CD8-positive, alpha-beta memory T cell (primary cell): ENCODE measurements at regions not wholly inside any gene's neighbourhood (a gene's known extent, or its start where the extent isn't known, plus 50 kb on each side); places are given as distances from the start of the nearest gene placed in this dataset.
"Not testable (repeated sequence)": the region's sequence is repeated elsewhere in the genome, so short reads cannot be mapped to it uniquely, and the experiment has no call there.

Experiments used
- CTCF ChIA-PET: fragments of 350-600 bp; sonication (Branson Sonifier 250); formaldehyde crosslinking; loops from one replicate; lab custom pipeline; 2021; ENCODE audit warnings: antibody characterized with exemption; lab: Charles Lee
- POLR2A ChIA-PET: fragments of 350-600 bp; sonication (Branson Sonifier 250); formaldehyde crosslinking; loops from one replicate; lab custom pipeline; 2021; ENCODE audit warnings: antibody characterized with exemption; lab: Charles Lee
- DNase-seq, 5 donors: peaks; one replicate each; pipeline versions ENCODE4 v3.0.0 to v3.0.0-alpha.2; 2020 to 2022; ENCODE audit warnings: mixed read lengths in 1 of 5
- H3K27ac ChIP-seq: one replicate; pipeline ENCODE4 v1.7.0; 2013; ENCODE audit warnings: low read depth, mild to moderate bottlenecking, low read length, moderate library complexity
- H3K27me3 ChIP-seq: 2 replicates; pipeline ENCODE4 v1.7.0; 2013; ENCODE audit warnings: low read length, mild to moderate bottlenecking; ENCODE audit not compliant: insufficient read depth, poor library complexity, severe bottlenecking
- H3K36me3 ChIP-seq: 2 replicates; pipeline ENCODE4 v1.7.0; 2013; ENCODE audit warnings: mild to moderate bottlenecking, low read length, moderate library complexity; ENCODE audit not compliant: insufficient read depth
- H3K4me1 ChIP-seq: 2 replicates; pipeline ENCODE4 v1.7.0; 2013; ENCODE audit warnings: mild to moderate bottlenecking, low read length, moderate library complexity; ENCODE audit not compliant: insufficient read depth
- H3K4me3 ChIP-seq: 2 replicates; pipeline ENCODE4 v1.7.0; 2013; ENCODE audit warnings: mild to moderate bottlenecking, low read length
- H3K9me3 ChIP-seq: 2 replicates; pipeline ENCODE4 v1.7.0; 2013; ENCODE audit warnings: mild to moderate bottlenecking, low read length
- H3K27ac Mint-ChIP-seq, 8 donors: one replicate each; pipeline ENCODE4 v1.8.0; 2020 to 2021; ENCODE audit warnings: mixed read lengths in 8 of 8, mild to moderate bottlenecking in 6 of 8, inconsistent platforms in 3 of 8, moderate library complexity in 3 of 8
- H3K27me3 Mint-ChIP-seq, 2 donors: one replicate each; pipeline ENCODE4 v1.8.0; 2020 to 2021; ENCODE audit warnings: mixed read lengths in 2 of 2, mild to moderate bottlenecking in 1 of 2, moderate library complexity in 1 of 2
- H3K36me3 Mint-ChIP-seq, 3 donors: one replicate each; pipeline ENCODE4 v1.8.0; 2020 to 2021; ENCODE audit warnings: mixed read lengths in 3 of 3, inconsistent platforms in 1 of 3, mild to moderate bottlenecking in 1 of 3
- H3K4me1 Mint-ChIP-seq, 3 donors: one replicate each; pipeline ENCODE4 v1.8.0; 2020 to 2021; ENCODE audit warnings: mixed read lengths in 3 of 3, inconsistent platforms in 1 of 3, mild to moderate bottlenecking in 1 of 3
- H3K4me3 Mint-ChIP-seq, 7 donors: one replicate each; pipeline ENCODE4 v1.8.0; 2020 to 2021; ENCODE audit warnings: mixed read lengths in 7 of 7, mild to moderate bottlenecking in 6 of 7, moderate library complexity in 4 of 7, inconsistent platforms in 2 of 7
- H3K9me3 Mint-ChIP-seq, 5 donors: one replicate each; pipeline ENCODE4 v1.8.0; 2020 to 2022; ENCODE audit warnings: mixed read lengths in 5 of 5, mild to moderate bottlenecking in 3 of 5, moderate library complexity in 2 of 5, inconsistent platforms in 1 of 5

- no peak overlapping the region for H3K4me3 Mint-ChIP-seq
- Histone ChIP-seq H3K36me3 (no peaks in the 10 kb centered on the region), H3K27ac (no peak overlapping the region), H3K4me1 (no peaks in the 10 kb centered on the region), H3K27me3 (no peaks in the 10 kb centered on the region), H3K9me3 (no peaks in the 10 kb centered on the region), H3K4me3 (no peak overlapping the region)
- peak overlapping the region in 1 of 8 donors; percentile 77 for H3K27ac Mint-ChIP-seq
- H3K4me1 Mint-ChIP-seq, result peaks cover 0 to 5% (median 2%) of the 10 kb centered on the region in 3 donors
- H3K9me3 Mint-ChIP-seq, result peaks cover 0 to 6% (median 2%) of the 10 kb centered on the region in 5 donors
- H3K27me3 Mint-ChIP-seq, result peaks cover 8 to 35% of the 10 kb centered on the region in 2 donors
- no peaks in the 10 kb centered on the region for H3K36me3 Mint-ChIP-seq
- DNase-seq, result no peak
- CTCF ChIA-PET, result no interaction called here
- POLR2A ChIA-PET, result no interaction called here
Observed at GRCh38 chr3:110971010-110971601, 100.5 kb upstream of the NECTIN3 start.

- peaks cover 6 to 25% of the 10 kb centered on the region in 2 donors for H3K27me3 Mint-ChIP-seq
- POLR2A ChIA-PET, result no interaction called here
- Histone ChIP-seq H3K4me1 (no peaks in the 10 kb centered on the region), H3K9me3 (no peaks in the 10 kb centered on the region), H3K27me3 (no peaks in the 10 kb centered on the region), H3K27ac (no peak overlapping the region), H3K36me3 (no peaks in the 10 kb centered on the region), H3K4me3 (no peak overlapping the region)
- H3K9me3 Mint-ChIP-seq, result peaks cover 0 to 6% (median 0%) of the 10 kb centered on the region in 5 donors
- CTCF ChIA-PET, result no interaction called here
- no peaks in the 10 kb centered on the region for H3K36me3 Mint-ChIP-seq
- H3K4me1 Mint-ChIP-seq, result peaks cover 0 to 5% (median 2%) of the 10 kb centered on the region in 3 donors
- no peak for DNase-seq
- H3K27ac Mint-ChIP-seq, result no peak overlapping the region
- H3K4me3 Mint-ChIP-seq, result no peak overlapping the region
Observed at GRCh38 chr3:110973263-110973895, 98.2 kb upstream of the NECTIN3 start.

DNA sequence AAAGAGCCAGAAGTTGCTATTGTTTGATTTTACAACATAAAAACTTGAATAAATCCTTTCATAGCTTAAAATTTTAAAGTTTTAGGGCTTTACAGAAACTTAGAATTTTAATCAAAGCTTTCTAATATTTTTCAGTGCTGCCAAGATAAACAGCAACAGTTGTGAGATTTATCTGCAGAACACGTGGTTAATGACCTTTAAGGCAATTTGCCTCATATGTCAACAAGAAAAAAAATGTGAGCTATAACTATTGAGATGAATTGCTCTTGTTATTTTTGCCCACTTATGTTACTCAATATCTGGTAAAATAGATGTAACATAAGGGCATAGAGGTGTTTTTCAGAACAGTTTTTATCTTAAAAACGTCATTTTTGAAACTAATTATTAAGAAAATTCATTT is 96.7 kb upstream of the NECTIN3 start:
- H3K36me3 ChIP-seq, result no peaks in the 10 kb centered on the region
- no peaks in the 10 kb centered on the region for H3K4me1 ChIP-seq
- POLR2A ChIA-PET, result no interaction called here
- H3K27me3 ChIP-seq, result no peaks in the 10 kb centered on the region
- peaks cover 0 to 5% (median 2%) of the 10 kb centered on the region in 3 donors for H3K4me1 Mint-ChIP-seq
- H3K9me3 ChIP-seq, result no peaks in the 10 kb centered on the region
- H3K4me3 ChIP-seq, result no peak overlapping the region
- H3K27ac ChIP-seq, result no peak overlapping the region
- CTCF ChIA-PET, result no interaction called here
- H3K27ac Mint-ChIP-seq, result no peak overlapping the region
- H3K9me3 Mint-ChIP-seq, result peaks cover 0 to 1% (median 0%) of the 10 kb centered on the region in 5 donors
- no peak for DNase-seq
- H3K27me3 Mint-ChIP-seq, result peaks cover 5 to 25% of the 10 kb centered on the region in 2 donors
- no peaks in the 10 kb centered on the region for H3K36me3 Mint-ChIP-seq
- H3K4me3 Mint-ChIP-seq, result no peak overlapping the region

- H3K4me3 ChIP-seq, result no peak overlapping the region
- CTCF ChIA-PET, result no interaction called here
Observed at GRCh38 chr3:110984456-110985250, 87.0 kb upstream of the NECTIN3 start.

GRCh38 chr3:110989446-110989845 is 82.2 kb upstream of the NECTIN3 start:
- H3K4me3 ChIP-seq, result no peak overlapping the region
- H3K4me3 Mint-ChIP-seq, result no peak overlapping the region
- ChIA-PET POLR2A (no interaction called here), CTCF (no interaction called here)
- H3K27ac Mint-ChIP-seq, result no peak overlapping the region
- H3K4me1 Mint-ChIP-seq, result no peaks in the 10 kb centered on the region
- DNase-seq, result no peak
- H3K36me3 ChIP-seq, result no peaks in the 10 kb centered on the region
- no peaks in the 10 kb centered on the region for H3K4me1 ChIP-seq
- no peaks in the 10 kb centered on the region for H3K36me3 Mint-ChIP-seq
- H3K9me3 Mint-ChIP-seq, result peaks cover 0 to 14% (median 4%) of the 10 kb centered on the region in 5 donors
- H3K27me3 Mint-ChIP-seq, result peaks cover 2 to 5% of the 10 kb centered on the region in 2 donors
- H3K9me3 ChIP-seq, result no peaks in the 10 kb centered on the region
- no peak overlapping the region for H3K27ac ChIP-seq
- no peaks in the 10 kb centered on the region for H3K27me3 ChIP-seq

More at GRCh38 chr3:110984456-110985250, 87.0 kb upstream of the NECTIN3 start:
- POLR2A ChIA-PET, result no interaction called here
- Mint-ChIP-seq H3K4me3 (no peak overlapping the region), H3K36me3 (no peaks in the 10 kb centered on the region), H3K4me1 (no peaks in the 10 kb centered on the region), H3K27me3 (peaks cover 2 to 14% of the 10 kb centered on the region in 2 donors), H3K9me3 (peaks cover 0 to 17% (median 5%) of the 10 kb centered on the region in 5 donors), H3K27ac (no peak overlapping the region)
- H3K4me1 ChIP-seq, result no peaks in the 10 kb centered on the region
- no peaks in the 10 kb centered on the region for H3K36me3 ChIP-seq
- no peak overlapping the region for H3K27ac ChIP-seq
- no peak for DNase-seq
- no peaks in the 10 kb centered on the region for H3K9me3 ChIP-seq
- H3K27me3 ChIP-seq, result no peaks in the 10 kb centered on the region

- no peaks in the 10 kb centered on the region for H3K9me3 Mint-ChIP-seq
- Histone ChIP-seq H3K27me3 (no peaks in the 10 kb centered on the region), H3K9me3 (no peaks in the 10 kb centered on the region), H3K27ac (no peak overlapping the region), H3K36me3 (no peaks in the 10 kb centered on the region), H3K4me1 (no peaks in the 10 kb centered on the region), H3K4me3 (no peak overlapping the region)
- H3K36me3 Mint-ChIP-seq, result no peaks in the 10 kb centered on the region
- H3K4me1 Mint-ChIP-seq, result no peaks in the 10 kb centered on the region
- ChIA-PET POLR2A (no interaction called here), CTCF (no interaction called here)
- H3K27ac Mint-ChIP-seq, result no peak overlapping the region
- H3K27me3 Mint-ChIP-seq, result no peaks in the 10 kb centered on the region
- no peak overlapping the region for H3K4me3 Mint-ChIP-seq
- DNase-seq, result no peak
Observed at GRCh38 chr3:110995461-110996231, 76.0 kb upstream of the NECTIN3 start.

DNA sequence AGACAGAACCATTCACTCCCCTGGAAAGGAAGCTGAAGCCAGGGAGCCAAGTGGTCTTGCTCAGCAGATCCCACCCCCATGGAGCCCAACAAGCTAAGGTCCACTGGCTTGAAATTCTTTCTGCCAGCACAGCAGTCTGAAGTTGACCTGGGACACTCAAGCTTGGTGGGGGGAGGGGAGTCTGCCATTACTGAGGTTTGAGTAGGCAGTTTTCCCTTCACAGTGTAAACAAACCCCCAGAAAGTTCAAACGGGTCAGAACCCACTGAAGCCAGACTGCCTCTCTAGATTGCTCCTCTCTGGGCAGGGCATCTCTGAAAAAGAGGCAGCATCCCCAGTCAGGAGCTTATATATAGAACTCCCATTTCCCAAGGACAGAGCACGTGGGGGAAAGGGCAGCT is 72.8 kb upstream of the NECTIN3 start:
- H3K27me3 ChIP-seq, H3K4me1 ChIP-seq, H3K27me3 Mint-ChIP-seq, H3K9me3 ChIP-seq, H3K4me3 ChIP-seq, H3K4me1 Mint-ChIP-seq, H3K4me3 Mint-ChIP-seq, H3K36me3 ChIP-seq, H3K9me3 Mint-ChIP-seq, DNase-seq, CTCF ChIA-PET, POLR2A ChIA-PET, H3K27ac ChIP-seq, H3K27ac Mint-ChIP-seq, H3K36me3 Mint-ChIP-seq: not testable (repeated sequence)

DNA sequence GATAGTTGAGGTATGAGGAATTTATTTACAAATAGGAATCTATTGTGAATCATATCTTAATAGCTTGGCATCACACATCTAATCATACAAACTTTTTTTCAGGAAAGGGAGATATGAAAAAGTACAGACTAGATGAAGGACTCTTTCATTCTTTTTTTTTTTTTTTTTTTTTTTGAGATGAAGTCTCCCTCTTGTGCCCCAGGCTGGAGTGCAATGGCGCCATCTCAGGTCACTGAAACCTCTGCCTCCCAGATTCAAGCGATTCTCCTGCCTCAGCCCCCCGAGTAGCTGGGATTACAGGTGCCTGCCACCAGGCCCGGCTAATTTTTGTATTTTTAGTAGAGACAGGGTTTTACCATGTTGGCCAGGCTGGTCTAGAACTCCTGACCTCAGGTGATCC is 65.1 kb upstream of the NECTIN3 start:
- H3K4me1 Mint-ChIP-seq, H3K4me1 ChIP-seq, H3K27ac Mint-ChIP-seq, CTCF ChIA-PET, H3K36me3 Mint-ChIP-seq, H3K9me3 Mint-ChIP-seq, POLR2A ChIA-PET, H3K27me3 ChIP-seq, H3K27ac ChIP-seq, DNase-seq, H3K4me3 Mint-ChIP-seq, H3K36me3 ChIP-seq, H3K9me3 ChIP-seq, H3K4me3 ChIP-seq, H3K27me3 Mint-ChIP-seq: not testable (repeated sequence)
